GM23248 (cell line): ENCODE measurements at regions not wholly inside any gene's neighbourhood (a gene's known extent, or its start where the extent isn't known, plus 50 kb on each side); places are given as distances from the start of the nearest gene placed in this dataset.

ENCODE experiments used
- EZH2 ChIP-seq: fragments of 200-600 bp; sonication (generic); IDR thresholded peaks from 2 replicates; pipeline ENCODE4 v1.6.1; 2018; ENCODE audit warnings: antibody characterized with exemption, mild to moderate bottlenecking; ENCODE audit not compliant: insufficient read depth, poor library complexity, severe bottlenecking
- EZH2phosphoT487 ChIP-seq: fragments of 200-600 bp; sonication (generic); IDR thresholded peaks from 2 replicates; pipeline ENCODE4 v1.6.1; 2018; ENCODE audit warnings: antibody characterized with exemption, moderate library complexity, mild to moderate bottlenecking, low read depth; ENCODE audit not compliant: insufficient read depth

DNA sequence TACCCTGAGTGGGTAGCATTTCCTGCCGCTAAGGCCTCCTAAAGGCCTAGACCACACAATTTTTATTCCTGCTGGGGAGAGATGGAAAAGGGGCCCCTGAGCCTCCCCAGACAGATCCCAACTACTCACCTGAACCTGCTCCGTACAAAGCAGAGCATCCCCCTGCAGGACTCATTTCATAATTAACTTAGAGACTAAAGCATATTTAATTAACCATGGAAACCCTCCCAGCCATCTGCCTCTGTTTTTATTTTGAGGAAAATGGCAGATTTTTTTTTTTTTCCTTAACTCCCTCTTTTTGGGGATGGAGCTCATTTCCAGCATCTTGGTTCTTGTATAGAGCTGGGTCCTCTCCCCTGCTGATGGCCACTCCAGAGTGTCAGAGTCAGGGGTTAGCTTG, 96.5 kb upstream of the CRHR1 start:
- TF ChIP-seq EZH2 (no peak), EZH2phosphoT487 (no peak)
